ENCODE measurements at regions not wholly inside any gene's neighbourhood (a gene's known extent, or its start where the extent isn't known, plus 50 kb on each side); places are given as distances from the start of the nearest gene placed in this dataset.
"Not testable (repeated sequence)": the region's sequence is repeated elsewhere in the genome, so short reads cannot be mapped to it uniquely, and the experiment has no call there.

- no peak for DNase-seq
Observed at GRCh38 chr12:4191149-4191548, 82.4 kb upstream of the CCND2 start.

DNA sequence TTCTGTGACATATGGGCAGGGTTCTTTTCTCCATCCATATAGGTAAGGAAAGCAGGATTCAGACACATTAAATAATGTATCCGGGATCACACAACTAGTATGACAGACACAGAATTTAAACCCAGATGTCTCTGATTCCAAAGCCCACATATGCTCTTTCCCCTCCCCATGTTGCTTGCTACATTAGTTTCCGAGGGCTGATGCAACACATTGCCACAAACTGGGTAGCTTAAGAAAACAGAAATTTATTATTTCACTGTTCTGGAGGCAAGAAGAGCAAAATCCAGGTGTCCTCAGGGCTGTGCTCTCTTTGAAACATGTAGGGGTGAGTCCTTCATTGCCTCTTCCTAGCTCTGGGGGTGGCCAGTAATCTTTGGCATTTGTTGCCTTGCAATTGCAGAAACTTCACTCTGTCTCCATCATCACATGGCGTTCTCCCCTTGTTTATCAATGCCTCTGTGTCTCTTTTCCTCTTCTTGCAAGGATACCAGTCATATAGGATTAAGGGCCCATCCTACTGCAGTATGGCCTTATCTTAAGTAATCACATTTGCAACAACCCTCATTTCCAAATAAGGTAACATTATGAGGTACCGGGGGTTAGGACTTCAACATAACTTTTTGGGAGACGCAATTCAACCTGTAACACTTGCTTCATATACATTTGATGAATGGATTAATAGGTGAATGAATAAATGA is 83.0 kb upstream of the CCND2 start:
- no peak for DNase-seq

DNA sequence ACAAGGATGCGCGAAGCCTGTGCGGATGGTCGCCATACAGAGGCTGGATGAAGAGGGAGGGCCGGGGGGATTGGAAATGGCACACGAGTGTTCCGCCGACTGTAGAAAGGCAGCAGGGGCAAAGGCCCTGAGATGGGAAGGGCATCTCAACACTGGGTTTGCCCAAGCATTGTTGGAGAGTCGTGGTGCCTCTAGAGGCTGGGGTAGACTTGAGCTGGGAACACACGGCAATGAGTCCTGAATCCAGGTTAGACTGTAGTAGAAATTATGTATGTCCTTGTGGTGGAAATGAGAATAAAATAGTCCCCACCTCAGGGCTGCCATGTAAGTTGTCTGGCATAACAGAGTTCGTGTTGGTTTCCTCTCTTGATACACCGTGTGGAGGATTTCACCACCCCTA is 83.8 kb upstream of the CCND2 start:
- no peak for DNase-seq

DNA sequence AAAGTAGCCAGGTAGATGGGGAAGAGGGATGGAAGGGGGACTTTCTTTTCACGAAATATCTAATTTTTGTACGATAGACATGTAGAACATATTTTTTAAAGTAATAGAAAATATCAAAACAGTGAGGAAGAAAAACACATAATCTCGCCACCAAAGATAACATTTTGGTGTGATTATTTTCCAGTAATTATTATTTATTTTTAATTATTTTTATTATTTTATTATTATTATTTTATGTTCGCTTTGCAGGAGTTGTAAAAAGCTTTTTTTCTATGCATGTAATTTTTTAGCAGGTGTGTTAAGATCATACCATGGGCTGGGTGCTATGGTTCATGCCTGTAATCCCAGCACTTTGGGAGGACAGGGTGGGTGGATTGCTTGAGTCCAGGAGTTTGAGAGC is 85.6 kb upstream of the CCND2 start:
- no peak for DNase-seq

DNA sequence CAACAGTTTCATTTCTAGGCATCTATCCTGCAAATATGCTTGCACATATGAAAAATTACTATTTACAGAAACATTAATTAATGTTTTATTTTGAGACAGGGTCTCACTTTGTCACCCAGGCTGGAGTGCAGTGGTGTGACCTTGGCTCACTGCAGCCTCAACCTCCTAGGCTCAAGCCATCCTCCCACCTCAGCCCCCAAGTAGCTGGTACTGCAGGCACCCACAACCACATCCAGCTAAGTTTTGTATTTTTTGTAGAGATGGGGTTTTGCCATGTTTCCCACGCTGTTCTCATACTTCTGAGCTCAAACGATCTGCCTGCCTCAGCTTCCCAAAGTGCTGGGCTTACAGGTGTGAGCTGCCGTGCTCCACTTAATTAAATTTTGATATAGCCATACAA is 86.2 kb upstream of the CCND2 start:
- DNase-seq: not testable (repeated sequence)

- DNase-seq: no peak
Observed at GRCh38 chr12:4178424-4179170, 95.0 kb upstream of the CCND2 start.

- DNase-seq: no peak
Observed at GRCh38 chr12:4177262-4177661, 96.3 kb upstream of the CCND2 start.

- no peak for DNase-seq
Observed at GRCh38 chr12:4176168-4176567, 97.4 kb upstream of the CCND2 start.

- DNase-seq: no peak
Observed at GRCh38 chr12:4174417-4174816, 99.1 kb upstream of the CCND2 start.

DNA sequence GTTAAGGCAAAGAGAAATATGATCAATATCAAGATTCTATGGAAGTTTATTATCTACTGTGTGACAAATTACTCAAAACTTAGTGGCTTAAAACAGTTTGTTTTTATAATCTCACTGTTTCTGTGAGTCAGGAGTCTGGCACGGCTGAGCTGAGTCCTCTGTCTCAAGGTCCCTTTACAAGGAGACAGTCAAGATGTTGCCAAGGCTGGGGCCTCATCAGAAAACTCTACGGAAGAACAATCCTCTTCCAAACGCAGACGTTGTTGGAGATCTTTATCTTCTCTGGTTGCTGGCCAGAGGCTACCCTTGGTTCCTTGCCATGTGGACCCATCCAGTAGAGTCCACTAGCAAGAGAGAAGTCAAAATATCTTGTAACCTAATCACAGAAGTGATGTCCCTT is 100.6 kb upstream of the CCND2 start:
- DNase-seq: no peak

GRCh38 chr12:4171742-4172141 is 101.8 kb upstream of the CCND2 start:
- no peak for DNase-seq

DNA sequence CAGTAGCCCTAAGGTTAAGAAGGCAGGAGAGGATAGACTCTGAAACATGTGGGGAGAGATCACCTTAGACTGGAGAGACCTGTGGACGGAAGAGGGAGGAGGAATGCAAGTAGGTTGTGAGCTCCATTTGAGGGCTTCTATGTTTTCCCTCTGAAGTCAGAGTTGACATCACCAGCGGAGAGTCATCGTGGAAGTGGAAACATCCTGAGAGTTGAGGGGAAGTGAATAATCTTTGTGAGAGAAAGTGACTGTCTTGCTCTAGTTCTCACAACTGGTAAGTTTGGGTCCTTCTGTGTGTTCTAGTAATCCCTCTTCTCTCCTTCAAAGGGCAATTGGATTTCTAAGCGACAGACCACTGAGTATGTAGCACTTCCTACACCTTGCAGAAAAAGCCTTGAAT is 103.6 kb upstream of the CCND2 start:
- DNase-seq: no peak

DNA sequence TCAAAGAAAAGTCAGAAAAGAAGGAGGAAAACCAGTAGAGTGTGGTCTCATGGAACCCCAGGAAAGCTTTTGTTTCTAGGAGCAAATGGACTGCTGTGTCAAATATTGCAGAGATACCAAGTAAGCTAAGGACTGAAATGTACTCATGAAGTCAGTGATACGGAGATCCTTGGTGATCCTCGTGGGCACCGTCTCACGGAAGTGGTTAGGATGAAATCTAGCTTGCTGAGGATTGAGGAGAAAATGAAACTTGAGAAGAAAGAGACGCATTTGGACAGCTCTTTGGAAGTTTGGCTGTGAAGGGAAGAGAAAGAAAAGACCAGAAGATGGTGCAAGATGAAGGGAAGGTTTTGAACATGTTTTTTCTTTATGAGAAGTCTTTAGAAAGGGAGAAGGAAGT is 104.0 kb upstream of the CCND2 start:
- no peak for DNase-seq

GRCh38 chr12:4168036-4168435 is 105.5 kb upstream of the CCND2 start:
- no peak for DNase-seq

DNA sequence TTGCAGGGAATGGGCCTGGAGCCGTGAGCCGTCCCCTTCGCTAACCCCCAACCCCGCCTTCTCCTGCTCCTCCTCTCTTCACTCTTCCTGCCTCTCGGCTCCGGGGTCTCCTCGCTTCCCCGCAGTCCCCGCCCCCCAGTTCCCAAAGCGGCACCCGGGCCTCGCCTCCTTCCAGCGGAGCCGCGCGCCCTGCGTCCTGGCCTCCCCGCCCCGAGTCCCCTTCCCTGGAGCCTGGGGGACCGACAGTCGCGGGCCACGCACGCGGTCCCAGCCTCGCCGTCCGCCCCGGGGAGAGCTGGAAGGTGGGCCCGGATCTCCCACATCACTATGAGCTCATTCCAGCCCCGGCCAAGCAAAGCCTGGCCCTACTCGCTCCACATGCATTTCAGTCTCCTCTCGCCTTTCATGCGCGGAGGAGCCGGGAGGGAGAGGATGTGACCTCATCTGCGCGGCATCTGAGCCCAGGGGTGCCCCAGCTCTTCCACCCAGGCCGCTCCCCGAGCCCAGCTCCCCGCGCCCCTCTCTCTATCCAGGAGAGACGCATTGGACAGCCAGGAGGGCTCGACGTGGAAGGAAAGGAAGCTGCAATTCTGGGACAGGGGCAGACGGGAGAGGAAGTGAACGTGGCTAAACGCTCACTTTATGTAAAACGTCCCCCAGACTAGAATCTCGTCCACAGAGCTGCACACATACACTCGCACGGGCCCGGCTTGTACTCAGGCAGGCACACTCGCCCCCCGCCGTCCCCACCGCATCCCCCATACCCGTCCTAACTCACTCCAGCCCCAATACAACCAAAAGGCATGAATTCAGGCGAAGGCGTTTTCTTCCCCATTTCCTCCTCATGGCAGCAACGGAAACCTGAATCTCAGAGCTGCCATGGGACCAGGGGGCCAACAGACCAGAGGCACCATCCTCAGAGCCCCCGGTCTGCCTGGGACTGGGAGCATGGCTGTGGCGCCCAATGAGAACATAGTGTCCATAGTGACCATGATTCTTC is 108.7 kb upstream of the CCND2 start:
- no peak for DNase-seq

GRCh38 chr12:4164188-4164558 is 109.4 kb upstream of the CCND2 start:
- DNase-seq: no peak

- DNase-seq: no peak
Observed at GRCh38 chr12:4161718-4162117, 111.8 kb upstream of the CCND2 start.

DNA sequence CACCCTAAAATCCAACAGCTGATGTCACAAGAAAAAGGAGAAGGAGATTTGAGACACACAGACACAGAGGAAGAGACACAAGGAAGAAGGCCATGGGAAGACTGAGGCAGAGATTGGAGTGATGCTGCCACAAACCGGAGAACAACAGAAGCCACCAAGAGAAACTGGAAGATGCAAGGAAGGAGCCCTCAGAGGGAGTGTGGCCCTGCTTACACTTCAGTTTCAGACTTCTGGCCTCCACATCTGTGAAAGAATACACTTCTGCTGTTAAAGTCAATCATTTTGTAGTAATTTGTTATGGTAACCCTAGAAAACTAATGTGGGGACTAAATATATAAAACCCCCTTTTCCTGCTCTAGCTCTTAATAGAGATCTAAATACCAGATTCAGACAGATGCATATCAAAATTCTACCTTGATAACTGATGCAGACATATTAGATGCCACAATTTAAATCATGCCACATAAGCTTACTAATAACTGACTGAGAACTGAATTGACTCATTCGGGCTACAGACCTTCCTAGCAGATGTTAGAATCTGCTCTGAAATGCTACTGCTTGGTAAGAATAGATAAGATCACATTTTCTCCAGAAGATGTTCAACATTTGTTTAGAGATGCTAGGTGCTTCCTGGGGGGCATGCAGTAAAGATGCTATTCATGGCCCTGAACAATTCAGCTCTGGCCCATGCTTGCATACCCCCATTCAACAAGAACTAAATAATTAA is 113.1 kb upstream of the CCND2 start:
- DNase-seq: no peak

- no peak for DNase-seq
Observed at GRCh38 chr12:4159851-4160250, 113.7 kb upstream of the CCND2 start.

GRCh38 chr12:4158306-4158705 is 115.3 kb upstream of the CCND2 start:
- DNase-seq: no peak

DNA sequence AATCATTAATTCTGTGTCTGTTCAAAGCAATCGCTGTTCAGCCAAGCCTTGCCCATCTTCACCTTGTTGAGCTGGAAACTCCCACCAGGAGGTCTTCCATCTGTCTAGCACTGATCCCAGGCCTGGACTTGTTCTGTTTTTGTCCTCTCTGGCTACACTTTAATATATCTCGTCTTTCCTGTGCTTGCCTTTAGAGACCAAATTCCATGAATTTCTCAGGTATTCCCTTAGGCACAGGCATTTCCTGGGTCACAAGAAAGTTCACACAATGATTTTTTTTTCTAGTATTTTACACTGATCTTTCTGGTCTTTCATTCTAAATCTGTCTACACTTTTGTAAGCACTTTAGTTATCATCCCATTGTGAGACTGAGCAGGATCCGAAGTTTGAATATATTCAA is 116.4 kb upstream of the CCND2 start:
- DNase-seq: no peak

GRCh38 chr12:4156317-4156716 is 117.2 kb upstream of the CCND2 start:
- DNase-seq: no peak

- DNase-seq: no peak
Observed at GRCh38 chr12:4154672-4155225, 118.8 kb upstream of the CCND2 start.
